LoVo (cell line): ENCODE measurements at regions not wholly inside any gene's neighbourhood (a gene's known extent, or its start where the extent isn't known, plus 50 kb on each side); places are given as distances from the start of the nearest gene placed in this dataset.

ENCODE experiments used
- DNase-seq: peaks from one replicate; pipeline ENCODE4 v3.0.0-alpha.2; 2016; ENCODE audit warnings: low spot score

DNA sequence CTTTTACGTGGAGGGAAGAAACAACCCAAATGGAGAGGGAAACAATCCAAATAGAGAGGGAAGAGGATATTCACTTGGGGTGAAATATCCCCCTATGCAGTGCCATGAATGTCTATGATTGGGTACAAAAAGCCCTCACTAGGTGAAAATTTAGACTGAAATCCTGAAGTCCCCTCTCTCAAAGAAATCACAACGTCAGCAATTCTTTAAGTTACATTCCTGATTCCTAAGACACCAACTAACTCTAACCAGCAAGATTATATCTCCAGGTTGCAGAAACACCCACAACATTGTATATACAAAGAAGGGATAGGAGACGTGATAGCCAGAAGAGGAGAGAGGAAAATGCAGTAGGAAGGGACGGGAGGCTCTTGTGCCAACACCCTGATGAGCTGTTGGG lies 374.3 kb downstream of the DCAF12L2 start:
- DNase-seq, result no peak

DNA sequence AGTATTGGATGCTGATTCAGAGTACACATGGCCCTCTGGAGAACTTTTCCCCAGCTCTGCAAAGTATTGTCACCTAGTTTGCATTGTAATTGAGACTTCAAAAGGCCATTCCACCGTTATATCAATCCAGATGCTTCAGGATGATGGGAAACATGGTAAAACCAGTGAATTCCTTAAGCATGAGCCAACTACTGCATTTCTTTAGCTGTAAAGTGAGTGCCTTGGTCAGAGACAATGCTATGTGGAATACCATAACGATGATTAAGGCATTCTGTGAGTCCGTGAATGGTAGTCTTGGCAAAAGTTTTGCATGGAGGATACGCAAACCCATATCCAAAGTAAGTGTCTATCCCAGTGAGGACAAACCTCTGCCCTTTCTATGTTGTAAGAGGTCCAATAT lies 355.2 kb downstream of the DCAF12L2 start:
- DNase-seq, result no peak

DNA sequence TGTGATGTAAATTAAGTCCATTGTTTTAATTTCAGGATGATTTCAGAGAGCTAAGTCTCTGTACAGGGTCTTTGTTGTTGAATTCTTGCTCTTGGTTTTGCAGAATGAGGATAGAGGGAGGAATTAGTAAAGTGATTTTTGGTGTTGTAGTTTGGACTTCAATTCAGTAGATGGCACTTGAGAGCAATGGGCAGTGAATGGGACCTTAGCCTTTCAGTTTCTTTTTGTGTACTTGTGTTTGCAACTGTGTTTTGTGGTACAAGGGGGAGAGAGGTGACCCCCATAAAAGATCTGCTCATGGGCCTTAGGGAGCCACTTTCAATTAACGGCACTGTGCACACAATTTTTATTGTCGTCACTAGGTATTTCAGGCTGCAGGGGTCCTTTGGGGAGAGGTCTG lies 340.0 kb downstream of the DCAF12L2 start:
- no peak for DNase-seq

DNA sequence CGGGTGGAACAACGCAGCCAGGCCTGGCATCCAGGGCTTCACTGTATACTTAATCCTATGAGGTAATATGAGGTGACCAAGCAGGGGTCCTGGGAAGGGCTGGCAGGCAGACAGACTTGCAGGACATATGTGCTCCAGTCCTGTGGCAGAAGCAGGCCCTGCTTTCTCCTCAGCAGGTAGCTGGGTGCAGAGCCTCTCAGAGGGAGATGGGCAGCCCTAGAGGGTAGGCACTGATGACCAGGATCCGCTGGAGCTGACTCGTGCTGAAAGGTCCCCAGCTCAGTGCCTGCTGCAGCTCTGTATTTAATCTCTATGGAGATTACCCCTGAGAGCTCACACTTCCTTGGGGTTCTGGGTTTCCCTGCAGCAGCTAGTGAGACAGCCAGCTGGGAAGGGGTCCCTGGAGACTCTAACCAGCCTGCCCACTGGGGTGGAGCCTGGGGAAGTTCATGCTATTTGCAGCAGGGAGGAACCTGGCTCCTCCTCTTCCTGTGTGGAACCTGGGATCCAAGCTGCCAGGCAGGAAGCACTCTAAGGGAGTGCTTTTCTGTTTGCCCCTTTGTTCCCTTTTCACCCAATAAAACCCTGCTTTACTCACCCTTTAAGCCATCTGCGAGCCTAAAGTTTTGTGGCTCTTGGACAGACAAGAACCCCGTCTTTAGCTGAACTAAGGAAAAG lies 339.2 kb downstream of the DCAF12L2 start:
- no peak for DNase-seq

DNA sequence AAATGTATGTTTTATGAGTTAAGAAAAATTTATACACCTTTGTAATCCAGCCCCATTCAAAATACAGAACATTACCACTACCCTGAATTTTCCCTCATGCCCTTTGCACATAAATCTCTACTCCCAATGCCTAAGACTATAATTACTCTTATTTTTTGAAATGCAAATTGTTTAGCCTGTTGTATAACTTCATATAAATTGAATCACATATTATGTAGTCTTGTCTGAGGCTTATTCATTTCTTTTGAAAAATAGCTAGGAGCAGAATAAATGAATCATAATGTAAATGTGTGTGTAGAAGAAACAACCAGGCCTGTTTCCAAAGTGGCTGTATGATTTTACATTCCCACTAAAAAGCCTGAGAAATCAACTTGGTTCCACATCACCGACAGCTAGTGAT lies 319.8 kb downstream of the DCAF12L2 start:
- no peak for DNase-seq

DNA sequence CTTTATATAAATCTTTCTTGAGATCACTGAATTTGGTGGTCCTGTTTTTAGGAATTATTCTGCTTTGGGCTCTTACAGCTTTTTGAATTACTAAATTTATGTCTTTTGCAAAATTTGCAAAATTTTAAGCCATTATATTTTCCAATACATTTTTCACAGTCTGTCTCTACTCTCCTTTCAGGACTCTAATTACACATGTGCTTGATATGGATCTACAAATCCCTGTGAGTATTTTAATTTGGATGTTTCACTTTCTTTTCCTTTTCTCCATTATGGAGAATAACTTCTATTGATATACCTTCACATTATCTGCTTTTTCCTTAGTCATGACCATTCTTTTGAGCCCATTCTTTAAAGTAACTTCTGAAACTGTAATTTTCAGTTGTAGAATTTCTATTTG lies 315.4 kb downstream of the DCAF12L2 start:
- no peak for DNase-seq

- DNase-seq, result no peak
These were observed 282.9 kb downstream of the DCAF12L2 start for GRCh38 chrX:125883169-125883568.

DNA sequence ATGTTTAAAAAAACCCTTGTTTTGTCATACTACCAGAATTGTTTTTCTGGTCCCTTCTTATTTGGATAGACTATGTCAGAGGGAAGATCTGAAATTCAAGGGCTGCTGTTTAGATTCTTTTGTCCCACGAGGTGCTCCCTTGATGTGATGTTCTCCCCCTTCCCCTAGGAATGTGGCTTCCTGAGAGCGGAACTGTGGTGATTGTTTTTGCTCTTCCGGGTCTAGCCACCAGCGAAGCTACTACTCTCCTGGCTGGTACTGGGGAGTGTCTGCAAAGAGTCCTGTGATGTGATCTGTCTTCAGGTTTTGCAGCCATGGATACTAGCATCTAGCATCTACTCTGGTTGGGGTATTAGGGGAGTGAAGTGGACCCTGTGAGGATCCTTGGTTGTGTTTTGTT lies 271.1 kb downstream of the DCAF12L2 start:
- no peak for DNase-seq

DNA sequence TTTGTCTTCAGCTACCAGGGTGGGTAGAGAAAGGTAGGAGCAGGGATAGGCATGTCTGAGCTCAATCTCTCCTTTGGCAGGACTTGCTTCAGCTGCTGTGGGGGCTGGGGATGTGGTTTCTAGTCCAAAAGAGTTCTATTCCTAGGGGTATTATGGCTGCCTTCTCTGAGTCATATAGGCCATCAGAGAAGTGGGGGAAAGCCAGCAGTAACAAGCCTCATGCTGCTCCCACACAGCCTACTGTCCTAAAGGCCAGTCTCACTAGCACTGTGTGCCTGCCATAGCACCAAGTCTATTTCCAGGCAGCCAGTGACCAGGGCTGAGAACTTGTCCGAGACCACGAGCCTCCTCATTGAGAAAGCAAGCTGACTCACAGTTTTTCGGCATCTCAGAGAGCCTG lies 270.6 kb downstream of the DCAF12L2 start:
- DNase-seq, result no peak

GRCh38 chrX:125926295-125926694 lies 239.8 kb downstream of the DCAF12L2 start:
- no peak for DNase-seq

DNA sequence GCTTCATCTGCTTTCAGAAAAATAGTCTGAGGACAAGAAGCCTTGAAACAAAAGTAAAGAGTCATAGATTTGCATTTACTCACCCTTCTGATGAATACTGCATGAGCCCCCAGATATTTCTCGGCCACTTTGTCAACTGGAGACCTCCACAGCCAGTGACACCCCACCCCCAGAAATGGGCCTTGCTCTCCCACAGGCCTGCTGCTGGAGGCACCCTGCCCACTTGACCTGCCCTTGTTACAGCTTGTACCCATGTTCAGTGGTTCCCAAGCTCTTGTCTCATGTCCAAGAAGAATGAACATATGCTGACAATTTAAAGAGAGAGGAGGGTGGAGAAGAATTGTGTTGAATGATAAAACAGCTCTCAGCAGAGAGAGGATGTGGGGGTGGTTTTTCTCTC lies 225.1 kb downstream of the DCAF12L2 start:
- DNase-seq, result no peak

DNA sequence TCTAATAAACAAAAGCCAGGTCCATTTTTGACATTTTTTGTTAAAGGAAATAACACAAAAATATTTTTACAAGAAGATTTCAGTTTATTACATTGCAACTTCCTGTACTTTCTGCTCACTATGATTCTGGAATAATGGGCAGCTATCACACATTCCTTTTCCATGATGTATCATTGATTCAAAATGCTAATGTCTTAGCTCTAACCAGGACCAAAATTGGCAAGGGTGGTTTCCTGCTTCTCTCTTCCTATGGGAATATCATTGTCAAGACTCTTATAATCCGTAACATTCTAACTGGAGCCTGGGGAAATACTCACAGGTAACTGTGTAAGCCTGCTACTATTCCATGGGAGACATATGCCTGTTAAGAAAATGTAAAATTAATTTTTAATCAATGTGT lies 218.6 kb downstream of the DCAF12L2 start:
- DNase-seq, result no peak

DNA sequence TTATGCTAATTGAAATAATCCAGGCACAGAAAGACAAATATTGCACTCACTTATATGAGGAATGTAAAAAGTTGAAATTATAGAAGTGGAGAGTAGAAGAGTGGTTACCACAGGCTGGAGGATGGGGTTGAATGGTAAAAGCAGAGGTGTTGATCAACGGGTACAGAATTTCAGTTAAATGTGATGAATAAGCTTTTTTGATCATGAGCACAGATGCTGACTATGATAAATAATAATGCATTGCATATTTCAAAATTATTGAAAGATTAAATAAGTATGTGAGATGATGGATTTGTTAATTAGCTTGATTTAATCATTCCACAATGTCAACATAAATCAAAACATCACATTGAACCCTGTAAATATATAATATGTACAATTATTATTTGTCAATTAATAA lies 213.1 kb downstream of the DCAF12L2 start:
- no peak for DNase-seq

GRCh38 chrX:125953814-125954213 lies 212.3 kb downstream of the DCAF12L2 start:
- DNase-seq, result no peak

GRCh38 chrX:125954236-125954635 lies 211.9 kb downstream of the DCAF12L2 start:
- no peak for DNase-seq

DNA sequence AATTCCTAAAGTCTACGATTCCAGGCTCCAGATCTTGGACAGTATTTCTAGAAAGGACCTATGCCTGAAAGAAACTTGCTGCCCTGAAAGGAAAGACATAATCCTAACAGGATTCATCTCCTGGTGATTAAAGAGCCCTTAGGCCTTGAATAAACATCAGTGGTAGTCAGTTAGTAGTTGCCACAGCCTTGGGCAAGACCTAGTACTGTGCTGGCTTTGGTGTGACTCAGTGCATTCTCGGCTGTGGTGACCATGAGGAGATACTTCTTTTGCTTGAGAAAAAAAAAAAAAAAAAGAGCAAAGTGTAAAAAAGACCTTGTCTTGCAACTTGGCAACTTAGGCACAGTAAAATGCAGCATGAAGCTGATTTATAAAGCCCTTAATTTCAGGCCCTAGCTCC lies 188.2 kb downstream of the DCAF12L2 start:
- DNase-seq, result no peak

DNA sequence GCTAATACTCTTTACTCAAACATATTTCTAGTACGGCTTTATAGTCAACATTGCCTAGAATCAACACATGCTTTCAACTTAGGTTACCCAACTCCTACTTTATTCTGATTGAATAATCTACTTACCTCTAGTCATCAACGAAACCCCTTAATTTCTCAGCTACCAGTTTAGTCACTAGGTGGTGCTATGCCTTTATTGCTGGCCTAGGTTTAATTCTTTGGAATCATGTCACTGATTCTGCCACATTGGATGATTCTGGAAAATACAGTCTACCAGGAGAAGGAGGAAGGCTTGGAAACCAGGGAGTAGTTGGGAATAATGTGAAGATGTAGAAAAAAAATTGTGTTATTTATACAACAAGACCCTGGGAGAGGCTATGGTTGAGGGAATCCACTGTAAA lies 167.7 kb downstream of the DCAF12L2 start:
- peak; percentile 0 for DNase-seq

DNA sequence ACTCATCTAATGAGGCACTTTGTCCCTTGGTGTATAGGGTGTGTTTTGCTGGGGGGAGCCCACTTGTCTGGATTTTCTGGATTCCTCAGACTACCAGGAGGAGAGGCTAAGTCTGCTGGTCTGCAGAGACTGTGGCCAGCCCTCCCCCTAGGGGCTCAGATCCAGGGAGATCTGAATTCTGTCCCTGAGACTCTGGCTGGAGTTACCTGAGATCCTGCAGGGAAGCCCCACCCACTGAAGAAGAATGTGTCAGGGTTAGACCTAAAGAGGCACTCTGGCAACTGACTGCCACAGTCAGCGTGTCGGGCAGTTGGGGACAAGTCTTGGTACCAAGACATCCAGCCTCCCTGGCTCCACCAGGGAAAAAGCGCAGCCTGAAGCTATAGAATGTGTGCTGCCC lies 138.9 kb downstream of the DCAF12L2 start:
- DNase-seq, result no peak

DNA sequence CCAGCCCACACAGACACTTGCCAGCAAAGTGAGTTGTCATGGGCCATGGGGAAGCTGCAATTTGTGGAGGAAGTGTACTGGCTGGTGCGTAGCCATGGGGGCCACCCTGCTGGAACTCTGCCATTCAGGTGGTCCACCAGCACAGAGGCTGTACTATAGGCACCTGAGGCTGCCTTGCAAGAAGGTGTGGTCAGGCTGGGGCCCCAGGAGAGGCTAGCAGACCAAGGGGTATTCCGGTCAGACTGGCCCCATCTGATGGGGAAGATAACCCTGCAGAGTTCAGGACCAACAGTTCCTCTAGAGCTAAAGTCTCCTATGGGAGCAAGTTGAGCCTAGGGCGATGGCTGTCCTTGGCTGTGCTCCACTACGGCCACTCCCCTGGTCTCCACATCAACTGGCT lies 136.1 kb downstream of the DCAF12L2 start:
- DNase-seq, result no peak

DNA sequence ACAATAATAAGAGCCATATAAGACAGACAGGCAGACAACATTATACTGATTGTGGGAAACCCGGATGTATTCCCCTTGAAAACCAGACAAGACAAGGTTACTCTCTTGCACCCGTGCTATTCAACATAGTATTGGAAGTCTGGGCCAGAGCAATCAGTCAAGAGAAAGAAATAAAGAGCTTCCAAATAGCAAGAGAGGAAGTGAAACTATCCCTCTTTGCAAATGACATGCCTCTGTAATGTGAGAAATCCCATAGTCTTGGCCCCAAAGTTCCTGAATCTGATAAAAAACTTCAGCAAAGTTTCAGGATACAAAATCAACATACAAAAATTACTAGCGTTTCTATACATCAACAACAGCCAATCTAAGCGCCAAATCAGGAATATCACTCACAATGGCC lies 102.1 kb downstream of the DCAF12L2 start:
- DNase-seq, result no peak

GRCh38 chrX:126064901-126065541 lies 101.1 kb downstream of the DCAF12L2 start:
- no peak for DNase-seq

- DNase-seq, result no peak
These were observed 100.0 kb downstream of the DCAF12L2 start for GRCh38 chrX:126065901-126066660.
